GM23248 (cell line): ENCODE measurements at regions not wholly inside any gene's neighbourhood (a gene's known extent, or its start where the extent isn't known, plus 50 kb on each side); places are given as distances from the start of the nearest gene placed in this dataset.

Experiments
- DNase-seq: peaks from one replicate; pipeline ENCODE4 v3.0.0-alpha.2; 2015
- H2AFZ ChIP-seq: fragments of 200-600 bp; sonication (generic); 2 replicates; pipeline ENCODE4 v1.6.1; 2016; ENCODE audit warnings: antibody characterized with exemption
- H3F3A ChIP-seq: fragments of 200-600 bp; sonication (generic); 2 replicates; pipeline ENCODE4 v1.6.1; 2016; ENCODE audit warnings: mild to moderate bottlenecking, antibody characterized with exemption, mixed run types; ENCODE audit not compliant: insufficient read depth
- H3K27ac ChIP-seq: fragments of 200-600 bp; sonication (generic); 2 replicates; pipeline ENCODE4 v1.5.1; 2016; ENCODE audit warnings: mild to moderate bottlenecking
- H3K27me3 ChIP-seq: fragments of 200-600 bp; sonication (generic); replicated peaks from 2 replicates; pipeline ENCODE4 v1.6.1; 2016; ENCODE audit warnings: mild to moderate bottlenecking; ENCODE audit not compliant: insufficient read depth
- H3K36me3 ChIP-seq: fragments of 200-600 bp; sonication (generic); 2 replicates; pipeline ENCODE4 v1.6.1; 2016; ENCODE audit warnings: low read depth, mild to moderate bottlenecking
- H3K4me1 ChIP-seq: fragments of 200-600 bp; sonication (generic); 2 replicates; pipeline ENCODE4 v1.6.1; 2016; ENCODE audit warnings: mild to moderate bottlenecking; ENCODE audit not compliant: insufficient read depth
- H3K4me2 ChIP-seq: fragments of 200-600 bp; sonication (generic); one replicate; pipeline ENCODE4 v1.6.1; 2016; ENCODE audit warnings: mild to moderate bottlenecking; ENCODE audit not compliant: unreplicated experiment
- H3K4me3 ChIP-seq: fragments of 200-600 bp; sonication (generic); 2 replicates; pipeline ENCODE4 v1.5.1; 2016; ENCODE audit warnings: mild to moderate bottlenecking
- H3K79me2 ChIP-seq: fragments of 200-600 bp; sonication (generic); 2 replicates; pipeline ENCODE4 v1.6.1; 2016; ENCODE audit warnings: mild to moderate bottlenecking; ENCODE audit not compliant: insufficient read depth
- H3K9ac ChIP-seq: fragments of 200-600 bp; sonication (generic); 2 replicates; pipeline ENCODE4 v1.6.1; 2016; ENCODE audit warnings: mild to moderate bottlenecking
- H3K9me2 ChIP-seq: fragments of 200-600 bp; sonication (generic); 2 replicates; pipeline ENCODE4 v1.6.1; 2016; ENCODE audit warnings: mixed run types, mild to moderate bottlenecking, moderate library complexity; ENCODE audit not compliant: insufficient read depth
- H3K9me3 ChIP-seq: fragments of 200-600 bp; sonication (generic); one replicate; pipeline ENCODE4 v1.6.1; 2017; ENCODE audit warnings: low read depth
- H4K20me1 ChIP-seq: fragments of 200-600 bp; sonication (generic); 2 replicates; pipeline ENCODE4 v1.6.0; 2016; ENCODE audit not compliant: insufficient read depth
- EZH2 ChIP-seq: fragments of 200-600 bp; sonication (generic); IDR thresholded peaks from 2 replicates; pipeline ENCODE4 v1.6.1; 2018; ENCODE audit warnings: antibody characterized with exemption, mild to moderate bottlenecking; ENCODE audit not compliant: insufficient read depth, poor library complexity, severe bottlenecking
- EZH2phosphoT487 ChIP-seq: fragments of 200-600 bp; sonication (generic); IDR thresholded peaks from 2 replicates; pipeline ENCODE4 v1.6.1; 2018; ENCODE audit warnings: antibody characterized with exemption, moderate library complexity, mild to moderate bottlenecking, low read depth; ENCODE audit not compliant: insufficient read depth
- WGBS, 2 experiments: methylation state at CpG; one replicate each; pipeline ENCODE4 v1.1.6; 2015 to 2017; ENCODE audit warnings: low lambda C conversion rate in 2 of 2, low coverage in 1 of 2; ENCODE audit errors: missing lambda C conversion rate in 2 of 2; 5-methylcytosine and 5-hydroxymethylcytosine counted together
- in situ Hi-C: fragments of 300-500 bp; cut with MboI; formaldehyde crosslinking; loops from 2 replicates; pipeline ENCODE4 v1.15.0; 2020

GRCh38 chr16:51376080-51376479 is 225.0 kb upstream of the SALL1 start:
- Histone ChIP-seq H3K4me2 (no peak overlapping the region), H4K20me1 (no peaks in the 10 kb centered on the region), H3K9me3 (no peaks in the 10 kb centered on the region), H3K4me1 (peaks cover 5% of the 10 kb centered on the region; the same call in 1 of the 2 replicates), H3K27me3 (no peaks in the 10 kb centered on the region), H3K27ac (no peak overlapping the region), H3K36me3 (no peaks in the 10 kb centered on the region), H3F3A (peaks cover 6% of the 10 kb centered on the region), H3K9me2 (no peaks in the 10 kb centered on the region), H3K4me3 (no peak overlapping the region), H2AFZ (no peak overlapping the region), H3K9ac (no peak overlapping the region), H3K79me2 (no peaks in the 10 kb centered on the region)
- no peak for TF ChIP-seq EZH2phosphoT487
- TF ChIP-seq EZH2: no peak
- 97 to 99% methylated on average over 3 of the region's 3 CpGs for WGBS, 2 experiments
- DNase-seq: no peak
- in situ Hi-C loops: no loop called here

GRCh38 chr16:51374790-51375189 is 223.7 kb upstream of the SALL1 start:
- peaks cover 6% of the 10 kb centered on the region for H3F3A ChIP-seq
- H3K4me1 ChIP-seq: peaks cover 5% of the 10 kb centered on the region; the same call in 1 of the 2 replicates
- no peaks in the 10 kb centered on the region for H3K79me2 ChIP-seq
- DNase-seq: no peak
- H3K9me2 ChIP-seq: no peaks in the 10 kb centered on the region
- H3K27ac ChIP-seq: no peak overlapping the region
- no peak overlapping the region for H2AFZ ChIP-seq
- no peaks in the 10 kb centered on the region for H3K27me3 ChIP-seq
- no peak overlapping the region for H3K9ac ChIP-seq
- no peak overlapping the region for H3K4me3 ChIP-seq
- no peak overlapping the region for H3K4me2 ChIP-seq
- H4K20me1 ChIP-seq: no peaks in the 10 kb centered on the region
- no peaks in the 10 kb centered on the region for H3K9me3 ChIP-seq
- 90 to 95% methylated on average over 5 of the region's 5 CpGs for WGBS, 2 experiments
- no peaks in the 10 kb centered on the region for H3K36me3 ChIP-seq
- in situ Hi-C loops: no loop called here
- no peak for TF ChIP-seq EZH2
- TF ChIP-seq EZH2phosphoT487: no peak

GRCh38 chr16:51374346-51374745 is 223.3 kb upstream of the SALL1 start:
- Histone ChIP-seq H3K79me2 (no peaks in the 10 kb centered on the region), H3F3A (peaks cover 6% of the 10 kb centered on the region), H3K4me2 (no peak overlapping the region), H3K9ac (no peak overlapping the region), H4K20me1 (no peaks in the 10 kb centered on the region), H3K27ac (no peak overlapping the region), H3K36me3 (no peaks in the 10 kb centered on the region), H3K4me1 (peaks cover 5% of the 10 kb centered on the region; the same call in 1 of the 2 replicates), H3K9me2 (no peaks in the 10 kb centered on the region), H2AFZ (no peak overlapping the region), H3K27me3 (no peaks in the 10 kb centered on the region), H3K4me3 (no peak overlapping the region), H3K9me3 (no peaks in the 10 kb centered on the region)
- peak; percentile 88 for DNase-seq
- 32 to 34% methylated on average over 2 of the region's 2 CpGs for WGBS, 2 experiments
- in situ Hi-C loops: no loop called here
- TF ChIP-seq EZH2: no peak
- no peak for TF ChIP-seq EZH2phosphoT487

- DNase-seq: no peak
- H3K36me3 ChIP-seq: no peaks in the 10 kb centered on the region
- in situ Hi-C loops: no loop called here
- no peaks in the 10 kb centered on the region for H3K27me3 ChIP-seq
- H3K4me3 ChIP-seq: no peak overlapping the region
- no peaks in the 10 kb centered on the region for H4K20me1 ChIP-seq
- H3K79me2 ChIP-seq: no peaks in the 10 kb centered on the region
- H2AFZ ChIP-seq: no peak overlapping the region
- 81 to 95% methylated on average over 2 of the region's 2 CpGs for WGBS, 2 experiments
- no peaks in the 10 kb centered on the region for H3F3A ChIP-seq
- H3K27ac ChIP-seq: no peak overlapping the region
- no peak overlapping the region for H3K4me2 ChIP-seq
- no peak overlapping the region for H3K9ac ChIP-seq
- TF ChIP-seq EZH2phosphoT487 (no peak), EZH2 (no peak)
- no peaks in the 10 kb centered on the region for H3K9me3 ChIP-seq
- H3K9me2 ChIP-seq: no peaks in the 10 kb centered on the region
- no peaks in the 10 kb centered on the region for H3K4me1 ChIP-seq
These were observed 214.6 kb upstream of the SALL1 start for GRCh38 chr16:51365715-51366114.
